Stomach (tissue), 8 donors: ENCODE measurements at regions not wholly inside any gene's neighbourhood (a gene's known extent, or its start where the extent isn't known, plus 50 kb on each side); places are given as distances from the start of the nearest gene placed in this dataset.

ENCODE experiments used
- DNase-seq, 2 donors: peaks; one replicate each; pipeline versions ENCODE4 v3.0.0 to v3.0.0-alpha.2; 2013 to 2019
- H3K27ac ChIP-seq, 5 donors: fragments of 200-600 bp in 4 of 5; sonication (generic) in 4 of 5; one replicate each; pipeline ENCODE4 v1.5.1; 2013 to 2019; ENCODE audit warnings: mild to moderate bottlenecking in 1 of 5, moderate library complexity in 1 of 5
- H3K27me3 ChIP-seq, 3 donors: fragments of 200-600 bp; sonication (generic); one replicate each; pipeline ENCODE4 v1.5.1; 2017 to 2019; ENCODE audit warnings: mixed run types in 1 of 3
- H3K36me3 ChIP-seq, 4 donors: fragments of 200-600 bp; sonication (generic); 1 replicate in 3 of 4; 2 replicates in 1 of 4; pipeline ENCODE4 v1.5.1; 2016 to 2019
- H3K4me1 ChIP-seq, 4 donors: fragments of 200-600 bp; sonication (generic); one replicate each; pipeline ENCODE4 v1.5.1; 2016 to 2019
- H3K4me3 ChIP-seq, 4 donors: fragments of 200-600 bp; sonication (generic) in 3 of 4; one replicate each; pipeline ENCODE4 v1.5.1; 2016 to 2019; ENCODE audit warnings: mild to moderate bottlenecking in 1 of 4
- H3K9me3 ChIP-seq, 4 donors: fragments of 200-600 bp; sonication (generic); one replicate each; pipeline ENCODE4 v1.5.1; 2016 to 2019
- EP300 ChIP-seq: sonication (generic); formaldehyde crosslinking; IDR thresholded peaks from one replicate; pipeline ENCODE4 v1.6.1; 2017; ENCODE audit warnings: antibody characterized with exemption
- POLR2A ChIP-seq, 4 donors: fragments of 450-650 bp; IDR thresholded peaks; one replicate each; pipeline ENCODE4 v1.6.1; 2016; ENCODE audit warnings: antibody characterized with exemption in 4 of 4, control low read depth in 2 of 4, mild to moderate bottlenecking in 1 of 4, moderate library complexity in 1 of 4
- POLR2AphosphoS5 ChIP-seq, 3 donors: sonication (generic); formaldehyde crosslinking; IDR thresholded peaks; one replicate each; pipeline ENCODE4 v1.6.1; 2016; ENCODE audit warnings: antibody characterized with exemption in 3 of 3
- WGBS, 5 donors: extraction: QIAGEN DNeasy Blood & Tissue Kit in 3 of 5; methylation state at CpG; one replicate each; pipeline versions ENCODE4 v1.1.5 to v1.1.7; 2013 to 2018; 5-methylcytosine and 5-hydroxymethylcytosine counted together
- intact Hi-C: fragments of 100-400 bp; cut with DNase I; formaldehyde crosslinking; loops from one replicate; pipeline ENCODE4 v1.15.1; 2023; ENCODE audit warnings: low total_unique reads
- TF ChIP-seq, protein P1 (sequence below), 7 experiments: fragments of 450-650 bp in 4 of 7; fragments of 200-600 bp in 3 of 7; sonication (generic) in 3 of 7; IDR thresholded peaks; one replicate each; pipeline ENCODE4 v1.5.1; 2016 to 2019; ENCODE audit warnings: antibody characterized with exemption in 7 of 7, control low read depth in 2 of 7, mild to moderate bottlenecking in 1 of 7
- donor health status: healthy with polysubstance abuse.
- donor health status: Bipolar disorder and iron deficiency.
- donor health status: healthy.

DNA sequence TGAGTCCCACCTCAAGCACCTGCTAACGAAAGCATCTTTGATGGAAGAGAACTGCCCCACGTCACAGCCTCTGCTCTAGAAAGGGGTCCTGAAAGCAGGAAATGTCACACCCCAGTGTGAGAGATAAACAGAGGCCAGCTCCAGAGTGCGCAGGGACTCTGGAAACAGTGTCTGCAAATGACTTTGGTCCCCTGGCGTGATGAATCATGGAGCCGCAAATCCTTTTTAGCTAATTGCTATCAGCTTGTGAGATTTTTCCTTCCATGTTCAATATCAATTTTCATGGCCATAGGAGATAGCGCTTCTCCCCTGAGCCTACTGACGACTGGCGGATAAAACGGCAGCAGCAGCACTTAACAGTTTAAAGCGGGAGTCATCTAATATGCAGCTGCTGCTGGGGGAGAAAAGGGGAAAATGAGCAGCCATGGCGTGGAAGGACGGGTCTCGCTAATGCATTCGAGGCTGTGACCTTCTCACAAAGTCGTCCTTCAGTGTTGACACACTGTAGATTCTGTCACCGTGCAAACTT is 209.6 kb upstream of the IRX1 start:
- peaks cover 0 to 6% (median 0%) of the 10 kb centered on the region in 4 donors for H3K9me3 ChIP-seq
- DNase-seq = no peak
- TF ChIP-seq POLR2AphosphoS5 (IDR thresholded peaks at IDR 0.05) (no peak), EP300 (no peak), POLR2A (IDR thresholded peaks at IDR 0.05) (no peak)
- TF ChIP-seq, protein P1, sequence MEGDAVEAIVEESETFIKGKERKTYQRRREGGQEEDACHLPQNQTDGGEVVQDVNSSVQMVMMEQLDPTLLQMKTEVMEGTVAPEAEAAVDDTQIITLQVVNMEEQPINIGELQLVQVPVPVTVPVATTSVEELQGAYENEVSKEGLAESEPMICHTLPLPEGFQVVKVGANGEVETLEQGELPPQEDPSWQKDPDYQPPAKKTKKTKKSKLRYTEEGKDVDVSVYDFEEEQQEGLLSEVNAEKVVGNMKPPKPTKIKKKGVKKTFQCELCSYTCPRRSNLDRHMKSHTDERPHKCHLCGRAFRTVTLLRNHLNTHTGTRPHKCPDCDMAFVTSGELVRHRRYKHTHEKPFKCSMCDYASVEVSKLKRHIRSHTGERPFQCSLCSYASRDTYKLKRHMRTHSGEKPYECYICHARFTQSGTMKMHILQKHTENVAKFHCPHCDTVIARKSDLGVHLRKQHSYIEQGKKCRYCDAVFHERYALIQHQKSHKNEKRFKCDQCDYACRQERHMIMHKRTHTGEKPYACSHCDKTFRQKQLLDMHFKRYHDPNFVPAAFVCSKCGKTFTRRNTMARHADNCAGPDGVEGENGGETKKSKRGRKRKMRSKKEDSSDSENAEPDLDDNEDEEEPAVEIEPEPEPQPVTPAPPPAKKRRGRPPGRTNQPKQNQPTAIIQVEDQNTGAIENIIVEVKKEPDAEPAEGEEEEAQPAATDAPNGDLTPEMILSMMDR (IDR thresholded peaks at IDR 0.05) = no peak

GRCh38 chr5:3384531-3384930 is 211.1 kb upstream of the IRX1 start:
- H3K27ac ChIP-seq = no peak overlapping the region
- H3K4me3 ChIP-seq = no peak overlapping the region
- H3K36me3 ChIP-seq = no peaks in the 10 kb centered on the region
- no peak for DNase-seq
- intact Hi-C loops = no loop called here
- H3K4me1 ChIP-seq = no peaks in the 10 kb centered on the region
- 87 to 94% (median 90%) methylated on average over 7 of the region's 7 CpGs for WGBS, 5 donors
- TF ChIP-seq EP300 = no peak
- TF ChIP-seq POLR2A (IDR thresholded peaks at IDR 0.05) = no peak
- no peak for TF ChIP-seq POLR2AphosphoS5 (IDR thresholded peaks at IDR 0.05)
- H3K9me3 ChIP-seq = peaks cover 0 to 9% (median 0%) of the 10 kb centered on the region in 4 donors
- peaks cover 0 to 6% (median 0%) of the 10 kb centered on the region in 3 donors for H3K27me3 ChIP-seq

More for the DNA sequence above, 209.6 kb upstream of the IRX1 start:
- no peak overlapping the region for H3K4me3 ChIP-seq
- H3K36me3 ChIP-seq = no peaks in the 10 kb centered on the region
- no peaks in the 10 kb centered on the region for H3K4me1 ChIP-seq
- no peak overlapping the region for H3K27ac ChIP-seq
- intact Hi-C loops = no loop called here
- 32 to 50% (median 44%) methylated on average over 16 of the region's 16 CpGs for WGBS, 5 donors
- H3K27me3 ChIP-seq = peaks cover 0 to 6% (median 0%) of the 10 kb centered on the region in 3 donors

DNA sequence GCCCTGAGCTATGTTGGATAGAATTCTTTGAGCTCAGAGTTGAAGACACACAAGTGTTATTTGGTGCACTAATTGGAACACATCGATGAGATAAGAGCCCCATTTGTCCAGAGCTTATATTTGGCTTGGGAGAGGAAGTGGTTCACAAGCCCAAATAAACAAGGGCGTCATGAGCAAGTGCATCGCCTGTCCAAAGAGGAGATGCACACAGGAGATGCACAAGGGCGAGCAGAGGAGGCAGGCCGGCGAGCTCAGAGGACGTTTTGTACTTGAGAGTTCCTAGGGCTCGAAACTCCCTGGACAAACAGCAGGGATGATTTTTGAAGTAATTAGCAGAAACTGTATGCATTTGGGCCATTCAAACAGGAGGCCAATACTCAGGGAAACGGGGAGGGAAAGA is 212.8 kb upstream of the IRX1 start:
- Histone ChIP-seq H3K9me3 (peaks cover 0 to 9% (median 0%) of the 10 kb centered on the region in 4 donors), H3K4me3 (no peak overlapping the region), H3K27me3 (peaks cover 0 to 6% (median 0%) of the 10 kb centered on the region in 3 donors), H3K27ac (no peak overlapping the region), H3K4me1 (no peaks in the 10 kb centered on the region), H3K36me3 (no peaks in the 10 kb centered on the region)
- DNase-seq = no peak
- whole genome bisulfite sequencing, 5 donors = 78 to 85% (median 81%) methylated on average over 9 of the region's 9 CpGs
- intact Hi-C loops = no loop called here
- no peak for TF ChIP-seq EP300
- TF ChIP-seq, protein P1 (IDR thresholded peaks at IDR 0.05) = no peak
- no peak for TF ChIP-seq POLR2AphosphoS5 (IDR thresholded peaks at IDR 0.05)
- no peak for TF ChIP-seq POLR2A (IDR thresholded peaks at IDR 0.05)

- Histone ChIP-seq H3K36me3 (no peaks in the 10 kb centered on the region), H3K4me1 (no peaks in the 10 kb centered on the region), H3K4me3 (no peak overlapping the region), H3K27ac (no peak overlapping the region), H3K9me3 (peaks cover 0 to 9% (median 0%) of the 10 kb centered on the region in 4 donors), H3K27me3 (peaks cover 0 to 6% (median 0%) of the 10 kb centered on the region in 3 donors)
- DNase-seq = no peak
- TF ChIP-seq, protein P1 (IDR thresholded peaks at IDR 0.05) = no peak
- TF ChIP-seq POLR2A (IDR thresholded peaks at IDR 0.05) = no peak
- TF ChIP-seq POLR2AphosphoS5 (IDR thresholded peaks at IDR 0.05) = no peak
- TF ChIP-seq EP300 = no peak
- WGBS, 5 donors = 79 to 92% (median 83%) methylated on average over 10 of the region's 10 CpGs
- intact Hi-C loops = no loop called here
Observed at GRCh38 chr5:3382151-3382550, 213.5 kb upstream of the IRX1 start.

DNA sequence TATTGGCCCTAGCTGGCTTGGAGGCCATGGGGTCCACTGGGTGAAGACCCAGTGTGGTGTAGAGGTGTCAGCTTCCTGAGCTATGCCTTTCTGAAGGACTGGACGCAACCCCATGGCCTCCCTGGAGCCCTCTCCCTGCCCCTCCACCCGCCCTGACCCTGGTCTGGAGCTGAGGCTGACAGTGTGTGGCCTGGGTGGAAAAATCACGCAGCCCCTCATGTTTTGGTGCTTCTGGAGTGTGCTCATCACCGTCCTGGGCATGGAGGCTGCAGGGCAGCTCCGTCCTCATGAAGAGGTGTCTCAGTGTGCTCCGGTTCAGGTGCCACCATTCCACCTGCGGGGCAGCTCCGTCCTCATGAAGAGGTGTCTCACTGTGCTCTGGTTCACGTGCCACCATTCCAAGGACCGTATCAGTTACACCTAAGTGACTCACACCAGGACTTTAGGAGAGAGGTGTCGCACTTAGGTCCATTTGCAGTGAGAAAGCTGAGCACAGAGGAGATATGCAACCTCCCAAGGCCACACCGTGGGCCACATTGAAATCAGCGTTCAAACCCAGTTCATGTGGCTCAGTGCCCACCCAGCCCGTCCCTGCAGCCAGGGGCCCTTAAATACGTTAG is 214.3 kb upstream of the IRX1 start:
- no peaks in the 10 kb centered on the region for H3K36me3 ChIP-seq
- H3K27me3 ChIP-seq = peaks cover 0 to 6% (median 0%) of the 10 kb centered on the region in 3 donors
- intact Hi-C loops = no loop called here
- H3K27ac ChIP-seq = no peak overlapping the region
- WGBS, 5 donors = 72 to 86% (median 84%) methylated on average over 9 to 15 of the region's 15 CpGs
- DNase-seq = no peak
- no peaks in the 10 kb centered on the region for H3K4me1 ChIP-seq
- no peak for TF ChIP-seq EP300
- no peak for TF ChIP-seq POLR2AphosphoS5 (IDR thresholded peaks at IDR 0.05)
- TF ChIP-seq, protein P1 (IDR thresholded peaks at IDR 0.05) = no peak
- no peak for TF ChIP-seq POLR2A (IDR thresholded peaks at IDR 0.05)
- H3K4me3 ChIP-seq = no peak overlapping the region
- H3K9me3 ChIP-seq = peaks cover 0 to 9% (median 0%) of the 10 kb centered on the region in 4 donors
